Heart right ventricle (tissue), 16 donors: ENCODE measurements at regions not wholly inside any gene's neighbourhood (a gene's known extent, or its start where the extent isn't known, plus 50 kb on each side); places are given as distances from the start of the nearest gene placed in this dataset.
A peak's percentile ranks its signal among the peaks of the same experiment; 100 is the strongest.

Source experiments
- ATAC-seq, 8 donors: fragments of 200-7000 bp; cut with Tn5 transposase; one replicate each; pipeline ENCODE4 v1.9.1; 2020; ENCODE audit warnings: mild to moderate bottlenecking in 8 of 8, moderate library complexity in 8 of 8, moderate number of reproducible peaks in 1 of 8
- DNase-seq, 2 donors: peaks; one replicate each; pipeline ENCODE4 v3.0.0-alpha.2; 2020
- H3K27ac ChIP-seq, 10 donors: fragments of 200-600 bp; sonication (generic) in 2 of 10; one replicate each; pipeline versions ENCODE4 v1.5.0 to v1.8.0; 2020 to 2022; ENCODE audit warnings: mild to moderate bottlenecking in 3 of 10
- H3K27me3 ChIP-seq, 7 donors: fragments of 200-600 bp; one replicate each; pipeline ENCODE4 v1.8.0; 2021 to 2022; ENCODE audit warnings: mild to moderate bottlenecking in 2 of 7
- H3K36me3 ChIP-seq, 9 donors: fragments of 200-600 bp; sonication (generic) in 1 of 9; one replicate each; pipeline versions ENCODE4 v1.5.0 to v1.8.0; 2020 to 2022; ENCODE audit warnings: mild to moderate bottlenecking in 2 of 9
- H3K4me1 ChIP-seq, 9 donors: fragments of 200-600 bp; sonication (generic) in 1 of 9; one replicate each; pipeline versions ENCODE4 v1.5.0 to v1.8.0; 2020 to 2022; ENCODE audit warnings: mild to moderate bottlenecking in 4 of 9
- H3K4me3 ChIP-seq, 10 donors: fragments of 200-600 bp; sonication (generic) in 2 of 10; one replicate each; pipeline versions ENCODE4 v1.5.0 to v1.8.0; 2020 to 2022; ENCODE audit warnings: mild to moderate bottlenecking in 7 of 10, moderate library complexity in 2 of 10
- H3K9me3 ChIP-seq, 11 donors: fragments of 200-600 bp in 10 of 11; sonication (generic) in 2 of 11; one replicate each; pipeline versions ENCODE4 v1.5.0 to v1.8.0; 2013 to 2022; ENCODE audit warnings: mild to moderate bottlenecking in 2 of 11, control low read depth in 1 of 11, moderate library complexity in 1 of 11
- CTCF ChIP-seq, 9 donors: fragments of 200-600 bp; sonication (generic) in 2 of 9; IDR thresholded peaks; one replicate each; pipeline versions ENCODE4 v1.5.0 to v1.8.0; 2021 to 2022; ENCODE audit warnings: antibody characterized with exemption in 9 of 9, mild to moderate bottlenecking in 5 of 9, moderate library complexity in 1 of 9
- WGBS, 2 donors: extraction: QIAGEN DNeasy Blood & Tissue Kit; methylation state at CpG; one replicate each; pipeline ENCODE4 v1.1.7; 2013; ENCODE audit warnings: inconsistent platforms in 1 of 2; 5-methylcytosine and 5-hydroxymethylcytosine counted together
- intact Hi-C, 10 donors: fragments of 100-400 bp; cut with DNase I; formaldehyde crosslinking; loops; one replicate each; pipeline versions ENCODE4 v1.11.1 to v1.14.2; 2022
- donor health status: Arrhythmogenic right ventricular cardiomyopathy.
- donor health status: ischemic (EF 13 %, LVEDD 7.1; RV severe dilation, severe dysfunction).
- donor health status: healthy with polysubstance abuse.
- donor health status: DM: no; HTN: yes; CAD: no.
- donor health status: DM: no; HTN: no; CAD: no.
- donor health status: ischemic (EF 25% LVEDD 6.9; RV normal size, moderate dysfunction).
- donor health status: ischemic (EF 25% LVEDD 5.7; RV mildly dilated, moderate dysfunction).
- donor health status: healthy.
- donor health status: DM: yes; HTN: yes; CAD: no.
- donor health status: Ischemic cardiomyopathy.
- donor health status: ischemic (EF 35%, LVEDD 5.7; RV mildly dilated, moderate dysfunction).
- donor health status: nonischemic (EF 11% LVEDD 7.7; RV severe dilation, severe dysfunction).
- donor health status: DM: yes; HTN: yes; CAD: no.
- donor health status: PGD.
- donor health status: ischemic (EF 29% LVEDD 5.4; RV normal size, mild dysfunction).
- donor health status: nonischemic (EF 23%, LVEDD 6.1; RV moderate dilation, normal function).

DNA sequence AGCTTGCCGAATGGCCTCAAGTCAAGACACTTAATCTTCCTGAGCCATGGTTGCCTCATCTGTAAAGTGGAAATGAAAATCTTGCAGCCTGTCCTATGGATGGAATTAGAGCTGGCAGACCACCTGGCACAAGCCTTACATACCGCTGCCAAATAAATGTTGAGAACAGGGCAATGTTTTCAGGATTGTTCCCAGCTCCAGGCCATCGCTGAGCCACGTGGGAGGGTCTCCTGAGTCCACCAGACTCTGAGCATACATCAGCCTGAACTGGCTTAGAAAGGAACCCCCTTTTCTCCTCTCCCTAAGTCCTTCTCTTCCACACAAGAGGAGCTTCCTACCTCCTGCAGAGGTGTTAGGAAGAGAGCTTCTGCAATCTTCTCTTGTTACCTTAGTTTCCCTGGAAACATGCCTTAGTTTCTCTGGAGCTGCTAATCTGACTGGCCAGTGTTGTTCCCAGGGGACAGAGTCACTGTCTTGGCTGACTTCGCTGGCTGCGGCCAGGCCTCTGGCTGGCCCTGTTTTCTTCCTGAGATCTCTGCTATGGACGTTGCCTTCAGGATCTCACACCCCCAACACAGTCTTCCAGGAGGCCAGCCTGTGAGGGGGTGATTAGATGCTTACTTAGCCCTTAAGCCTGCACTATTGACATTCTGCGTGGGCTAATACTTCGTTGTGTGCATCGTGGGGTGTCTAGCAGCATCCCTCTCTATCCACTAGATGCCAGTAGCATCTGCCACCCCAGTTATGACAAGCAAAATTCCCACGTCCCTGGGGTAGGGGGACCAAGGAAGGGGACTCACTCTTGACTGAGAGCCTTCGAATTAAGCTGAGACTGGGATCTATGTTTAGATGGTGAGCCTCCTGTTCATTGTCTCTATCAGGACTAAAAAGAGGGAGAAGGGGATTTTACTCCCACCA lies 62.2 kb downstream of the BOD1 start:
- no peak for TF ChIP-seq CTCF (IDR thresholded peaks at IDR 0.05)
- intact Hi-C loops, result no loop called here
- DNase-seq (no peak), ATAC-seq (peak in 4 of 8 donors; percentile 39 to 55 (median 44))
- WGBS, 2 donors, result 56 to 69% methylated on average over 12 of the region's 12 CpGs
- H3K9me3 ChIP-seq, result no peaks in the 10 kb centered on the region
- H3K36me3 ChIP-seq, result no peaks in the 10 kb centered on the region
- no peak overlapping the region for H3K4me3 ChIP-seq
- H3K27me3 ChIP-seq, result peaks cover 0 to 4% (median 0%) of the 10 kb centered on the region in 7 donors
- peaks cover 0 to 16% (median 0%) of the 10 kb centered on the region in 9 donors for H3K4me1 ChIP-seq
- no peak overlapping the region for H3K27ac ChIP-seq

DNA sequence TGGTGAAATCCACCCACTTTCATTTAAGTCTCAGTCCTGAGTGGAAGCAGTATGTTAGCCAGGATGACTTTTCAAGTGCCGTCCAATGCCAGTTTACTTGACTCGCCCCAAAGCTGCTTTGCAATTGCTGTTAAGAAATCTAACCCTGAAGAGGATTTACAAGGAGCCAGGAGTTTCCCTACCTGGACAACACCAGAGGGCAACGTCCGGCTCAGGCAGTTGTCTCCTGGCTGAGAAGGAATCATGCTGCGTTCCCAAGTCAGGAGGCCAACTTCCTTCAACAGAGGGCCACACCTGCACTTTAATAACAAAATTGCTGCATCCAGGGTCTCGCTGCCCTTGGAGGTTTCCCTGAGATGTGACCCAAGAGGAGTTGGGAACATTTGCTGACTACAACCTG lies 65.8 kb downstream of the BOD1 start:
- Histone ChIP-seq H3K4me1 (peaks cover 0 to 16% (median 0%) of the 10 kb centered on the region in 9 donors), H3K27me3 (peaks cover 0 to 4% (median 0%) of the 10 kb centered on the region in 7 donors), H3K27ac (no peak overlapping the region), H3K4me3 (no peak overlapping the region), H3K9me3 (no peaks in the 10 kb centered on the region), H3K36me3 (no peaks in the 10 kb centered on the region)
- ATAC-seq (no peak), DNase-seq (no peak)
- intact Hi-C loops, result no loop called here
- 85 to 91% methylated on average over 6 of the region's 6 CpGs for WGBS, 2 donors
- no peak for TF ChIP-seq CTCF (IDR thresholded peaks at IDR 0.05)

DNA sequence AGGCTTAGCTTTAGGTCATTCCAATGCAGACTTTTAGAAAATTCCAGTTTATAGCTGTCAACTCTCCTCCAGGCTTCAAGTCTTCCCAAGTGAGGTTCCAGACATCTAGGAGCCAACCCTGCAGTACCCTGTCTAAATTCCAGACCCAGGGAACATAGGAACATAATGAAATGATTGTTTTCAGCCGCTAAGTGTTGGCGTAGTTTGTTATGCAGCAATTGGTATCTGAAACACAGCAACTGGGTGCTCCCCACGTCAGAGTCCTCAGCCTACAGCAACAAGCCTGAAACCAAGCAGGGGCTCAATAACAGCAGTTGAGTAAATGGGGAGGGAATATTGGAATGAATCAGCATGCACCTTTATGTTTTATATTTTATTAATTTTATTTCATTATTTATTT lies 66.8 kb downstream of the BOD1 start:
- Histone ChIP-seq H3K27me3 (peaks cover 0 to 4% (median 0%) of the 10 kb centered on the region in 7 donors), H3K4me3 (no peak overlapping the region), H3K36me3 (no peaks in the 10 kb centered on the region), H3K27ac (no peak overlapping the region), H3K4me1 (peaks cover 0 to 10% (median 0%) of the 10 kb centered on the region in 9 donors), H3K9me3 (no peaks in the 10 kb centered on the region)
- no peak for DNase-seq
- TF ChIP-seq CTCF (IDR thresholded peaks at IDR 0.05), result no peak
- WGBS, 2 donors, result 86 to 93% methylated on average over 3 of the region's 3 CpGs
- no peak for ATAC-seq
- intact Hi-C loops, result no loop called here

GRCh38 chr5:173547579-173547978 lies 68.9 kb downstream of the BOD1 start:
- no peak for TF ChIP-seq CTCF (IDR thresholded peaks at IDR 0.05)
- 87 to 91% methylated on average over 3 of the region's 3 CpGs for WGBS, 2 donors

More at GRCh38 chr5:173547579-173547978, 68.9 kb downstream of the BOD1 start:
- H3K27ac ChIP-seq, result no peak overlapping the region
- H3K36me3 ChIP-seq, result no peaks in the 10 kb centered on the region
- peaks cover 0 to under 1% (median 0%) of the 10 kb centered on the region in 9 donors for H3K4me1 ChIP-seq
- no peaks in the 10 kb centered on the region for H3K9me3 ChIP-seq
- intact Hi-C loops, result no loop called here
- ATAC-seq (no peak), DNase-seq (no peak)
- no peak overlapping the region for H3K4me3 ChIP-seq
- peaks cover 0 to 3% (median 0%) of the 10 kb centered on the region in 7 donors for H3K27me3 ChIP-seq
